ENCODE measurements at regions not wholly inside any gene's neighbourhood (a gene's known extent, or its start where the extent isn't known, plus 50 kb on each side); places are given as distances from the start of the nearest gene placed in this dataset.
A peak's percentile ranks its signal among the peaks of the same experiment; 100 is the strongest.
"Not testable (repeated sequence)": the region's sequence is repeated elsewhere in the genome, so short reads cannot be mapped to it uniquely, and the experiment has no call there.

DNA sequence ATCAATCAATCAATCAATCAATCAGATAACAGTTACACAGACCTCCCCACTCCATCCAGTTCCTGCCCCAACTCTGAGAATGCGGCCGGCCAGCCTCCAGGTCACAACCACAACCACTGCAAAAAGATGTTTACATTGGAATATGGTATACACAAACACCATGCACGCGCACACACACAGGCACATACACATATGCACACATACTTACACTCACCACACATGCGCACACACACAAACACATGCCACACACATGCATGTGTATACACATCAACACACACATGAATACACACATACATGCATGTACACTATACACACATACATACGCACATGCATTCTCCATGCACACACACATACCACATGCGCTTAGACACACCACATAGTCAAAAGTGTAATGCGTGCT, 131.1 kb downstream of the PXDC1 start:
- DNase-seq (ENCODE audit: extremely low read depth, low read depth) = no peak

DNA sequence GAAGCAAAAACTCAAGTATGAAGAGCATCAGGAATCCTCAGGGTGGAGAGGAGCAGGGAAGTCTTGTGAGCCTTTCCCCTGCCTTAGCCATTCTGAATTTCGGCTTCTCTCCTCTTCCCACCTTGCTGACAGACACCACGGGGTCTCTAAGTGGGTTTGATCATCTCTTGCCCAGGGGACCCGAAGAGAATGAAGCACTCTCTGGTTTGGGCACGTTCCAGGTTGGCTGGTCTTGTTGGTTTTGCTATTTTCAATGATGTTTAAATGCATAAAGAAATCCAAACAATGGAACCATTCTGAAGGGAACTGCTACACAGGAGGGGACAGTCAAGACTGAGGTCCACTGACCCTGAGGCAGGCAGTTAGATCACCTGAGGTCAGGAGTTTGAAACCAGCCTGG, 131.7 kb downstream of the PXDC1 start:
- DNase-seq (ENCODE audit: extremely low read depth, low read depth) = no peak

DNA sequence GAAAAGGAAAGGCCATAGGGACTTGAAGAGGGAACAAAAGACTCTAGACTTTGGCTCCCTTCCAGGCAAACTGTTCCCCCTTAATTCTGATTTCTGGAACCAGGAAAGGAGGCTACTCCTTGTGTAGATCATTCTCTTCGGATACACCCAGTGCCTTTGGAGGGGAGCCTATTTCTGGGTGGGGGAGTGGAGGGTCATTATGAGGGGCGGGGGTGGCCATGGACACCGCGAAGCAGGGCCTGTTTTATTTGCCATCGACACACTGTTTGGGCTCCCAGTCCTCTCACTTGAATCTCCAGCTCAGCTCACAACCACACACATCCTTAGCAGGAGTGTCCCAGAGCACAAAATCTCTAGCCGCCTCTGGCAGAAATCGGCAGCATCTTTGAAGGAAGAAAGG, 132.3 kb downstream of the PXDC1 start:
- DNase-seq (ENCODE audit: extremely low read depth, low read depth) = no peak

DNA sequence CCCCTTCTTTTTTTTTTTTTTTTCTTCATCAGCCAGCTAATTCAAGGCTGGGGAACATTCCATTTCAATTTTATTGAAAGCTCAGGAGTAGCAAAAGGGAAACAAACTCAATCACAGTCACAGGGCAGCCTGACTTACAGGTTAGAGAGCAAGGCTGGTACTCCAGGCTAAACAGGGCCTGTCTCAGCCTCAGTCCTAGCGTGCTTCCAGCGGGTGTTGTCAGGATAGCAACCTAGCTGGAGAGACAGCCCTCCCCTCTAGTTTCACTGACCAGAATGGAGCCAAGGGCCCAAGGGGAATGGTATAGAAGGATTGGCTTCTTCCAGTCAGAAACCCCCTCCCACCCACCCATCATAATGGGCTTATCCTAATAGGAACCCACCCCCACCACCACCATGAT, 132.9 kb downstream of the PXDC1 start:
- no peak for DNase-seq (ENCODE audit: extremely low read depth, low read depth)

DNA sequence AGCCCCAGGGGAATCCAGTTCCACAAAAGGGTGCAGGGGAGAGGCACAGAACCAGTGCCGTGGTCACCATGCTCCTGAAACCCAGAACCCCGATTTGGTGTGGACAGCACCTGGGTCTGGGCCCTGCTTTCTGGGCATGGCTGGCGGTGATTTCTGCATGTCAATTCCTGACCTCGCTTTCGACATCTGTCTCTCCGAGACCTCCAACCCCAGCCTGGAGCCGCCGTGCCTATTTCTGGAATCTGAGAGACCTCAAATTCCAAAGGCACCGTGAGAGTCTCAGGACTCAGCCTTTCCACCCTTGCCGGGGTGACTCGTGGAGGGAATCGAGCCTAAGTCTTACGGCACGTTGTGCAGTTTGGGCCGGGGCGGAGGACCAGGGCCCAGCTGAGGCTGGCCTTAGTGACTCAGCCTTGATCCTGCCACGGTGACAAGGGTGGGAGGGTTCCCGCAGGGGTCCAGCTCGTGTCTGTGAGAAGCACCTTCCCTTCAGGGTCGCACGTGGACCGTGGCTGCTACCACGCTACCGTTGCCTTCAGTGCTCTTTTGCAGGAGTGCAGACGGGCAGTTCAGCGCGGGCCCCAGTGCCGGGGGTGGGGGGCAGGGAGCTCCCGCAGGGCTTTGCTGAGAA, 133.7 kb downstream of the PXDC1 start:
- no peak for DNase-seq (ENCODE audit: extremely low read depth, low read depth)

DNA sequence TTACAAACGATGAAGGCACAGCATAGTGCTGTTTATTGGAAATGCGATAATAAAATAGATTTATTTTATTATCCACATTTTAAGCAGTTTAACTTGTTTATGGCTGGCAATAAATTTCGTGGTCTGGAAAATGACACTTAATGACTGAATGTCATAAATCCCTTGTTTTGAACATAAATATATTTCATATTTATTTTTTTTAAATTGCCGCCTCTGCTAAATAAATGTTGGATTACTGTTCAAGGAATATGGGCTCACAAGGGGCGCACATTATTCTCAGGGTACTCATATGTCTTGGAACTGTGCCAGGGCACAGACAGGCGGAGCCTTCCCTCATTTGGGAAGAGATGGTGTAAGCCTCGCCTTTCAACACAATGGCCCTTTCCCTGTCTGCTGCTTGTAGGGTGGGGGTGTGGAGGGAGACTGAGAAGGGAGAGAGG, 134.3 kb downstream of the PXDC1 start:
- no peak for DNase-seq (ENCODE audit: extremely low read depth, low read depth)

DNA sequence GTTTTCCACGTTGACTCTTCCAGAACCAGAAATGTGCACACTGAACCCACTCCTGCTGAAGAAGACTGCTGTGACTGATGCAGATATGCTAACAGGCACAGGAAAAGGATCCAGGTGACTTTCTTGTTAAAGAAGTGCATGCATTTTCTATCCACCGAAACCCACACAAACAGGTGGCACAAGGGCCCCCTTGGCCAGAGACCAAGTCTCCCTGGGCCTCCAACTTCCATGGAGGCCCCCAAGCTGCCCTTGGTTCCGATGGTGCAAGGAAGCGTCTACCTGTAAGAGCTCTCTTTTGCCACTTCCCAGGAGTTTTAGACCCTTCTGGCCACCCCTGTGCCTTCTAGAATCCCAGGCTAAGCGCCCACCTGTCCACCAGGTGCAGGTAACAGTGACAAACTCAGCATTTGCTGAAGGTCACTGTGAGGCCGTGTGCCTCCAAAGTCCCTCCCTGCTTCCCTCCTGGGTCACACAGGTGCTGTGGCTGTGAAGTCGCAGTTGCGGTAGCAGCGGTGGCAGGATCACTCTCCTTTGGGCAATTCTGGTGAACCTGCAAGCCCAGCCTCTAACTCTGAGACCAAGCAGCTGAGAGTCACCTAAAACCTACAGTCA, 134.8 kb downstream of the PXDC1 start:
- no peak for DNase-seq (ENCODE audit: extremely low read depth, low read depth)

DNA sequence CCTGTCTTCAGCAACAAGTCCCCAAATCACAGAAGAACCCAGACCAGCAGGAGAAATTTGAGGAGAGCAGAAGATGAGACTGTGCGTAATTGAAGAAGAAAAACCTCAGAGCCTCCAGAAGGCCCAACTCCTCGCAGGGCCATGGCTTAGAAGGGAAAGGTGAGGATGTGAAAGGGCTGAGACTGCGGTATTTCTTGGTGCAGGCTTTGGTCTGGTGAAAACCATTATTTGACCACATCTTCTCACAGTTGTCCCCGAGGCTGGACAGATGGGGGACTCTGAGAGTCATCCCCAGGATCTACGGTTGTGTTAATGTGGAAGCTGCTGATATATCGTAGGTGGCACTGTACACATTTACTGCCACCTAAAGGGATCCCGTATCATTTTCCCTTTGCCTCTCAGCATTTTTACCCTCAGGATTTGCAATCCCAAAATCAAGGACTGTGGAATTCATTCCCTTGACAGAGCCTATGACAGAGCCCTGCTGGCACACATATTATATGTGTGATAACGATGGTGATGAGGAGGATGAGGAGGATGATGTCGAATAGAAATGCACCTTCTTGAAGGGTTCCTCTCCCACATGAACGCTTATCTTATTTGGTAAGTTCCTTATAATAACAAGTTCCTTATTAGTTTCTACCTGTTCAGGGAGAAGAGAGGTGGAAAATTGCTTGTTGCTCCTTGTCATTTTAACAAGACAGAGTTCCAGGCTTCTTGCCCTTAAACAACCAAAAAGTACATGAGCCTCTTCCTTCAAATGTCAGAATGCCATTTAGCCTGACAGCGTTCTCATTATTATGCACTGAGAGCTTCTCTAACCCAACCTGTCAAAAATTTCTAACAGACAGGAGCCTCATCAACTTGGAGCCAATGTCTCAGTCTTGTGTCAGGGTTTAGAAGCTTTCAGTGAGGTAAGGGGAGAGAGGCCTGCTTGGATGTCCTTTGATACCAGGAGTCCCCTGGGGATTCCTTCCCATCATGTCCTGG, 135.8 kb downstream of the PXDC1 start:
- no peak for DNase-seq (ENCODE audit: extremely low read depth, low read depth)

DNA sequence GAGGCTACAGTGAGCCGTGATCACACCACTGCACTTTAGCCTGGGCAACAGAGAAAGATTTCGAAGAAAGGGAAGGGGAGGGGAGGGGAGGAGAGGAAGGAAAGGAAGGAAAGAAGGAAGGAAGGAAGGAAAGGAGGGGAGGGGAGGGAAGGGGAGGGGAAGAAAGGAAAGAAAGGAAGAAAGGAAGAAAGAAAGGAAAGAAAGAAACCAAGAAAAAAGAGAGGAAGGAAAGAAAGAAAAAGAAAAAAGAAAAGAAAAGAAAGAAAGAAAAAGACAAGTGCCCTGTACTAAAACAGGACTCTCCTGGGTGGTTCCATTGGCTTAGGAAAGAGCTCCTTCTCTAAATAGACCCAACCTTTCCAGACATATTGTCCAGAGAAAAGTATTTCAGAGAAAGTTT, 136.6 kb downstream of the PXDC1 start:
- no peak for DNase-seq (ENCODE audit: extremely low read depth, low read depth)

DNA sequence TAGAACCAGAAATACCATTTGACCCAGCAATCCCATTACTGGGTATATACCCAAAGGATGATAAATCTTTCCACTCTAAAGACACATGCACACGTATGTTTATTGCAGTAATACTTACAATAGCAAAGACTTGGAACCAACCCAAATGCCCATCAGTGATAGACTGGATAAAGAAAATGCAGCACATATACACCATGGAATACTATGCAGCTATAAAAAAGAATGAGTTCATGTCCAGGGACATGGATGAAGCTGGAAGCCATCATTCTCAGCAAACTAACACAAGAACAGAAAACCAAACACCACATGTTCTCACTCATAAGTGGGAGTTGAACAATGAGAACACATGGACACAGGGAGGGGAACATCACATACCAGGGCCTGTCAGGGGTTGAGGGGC, 137.9 kb downstream of the PXDC1 start:
- DNase-seq (ENCODE audit: extremely low read depth, low read depth) = not testable (repeated sequence)

DNA sequence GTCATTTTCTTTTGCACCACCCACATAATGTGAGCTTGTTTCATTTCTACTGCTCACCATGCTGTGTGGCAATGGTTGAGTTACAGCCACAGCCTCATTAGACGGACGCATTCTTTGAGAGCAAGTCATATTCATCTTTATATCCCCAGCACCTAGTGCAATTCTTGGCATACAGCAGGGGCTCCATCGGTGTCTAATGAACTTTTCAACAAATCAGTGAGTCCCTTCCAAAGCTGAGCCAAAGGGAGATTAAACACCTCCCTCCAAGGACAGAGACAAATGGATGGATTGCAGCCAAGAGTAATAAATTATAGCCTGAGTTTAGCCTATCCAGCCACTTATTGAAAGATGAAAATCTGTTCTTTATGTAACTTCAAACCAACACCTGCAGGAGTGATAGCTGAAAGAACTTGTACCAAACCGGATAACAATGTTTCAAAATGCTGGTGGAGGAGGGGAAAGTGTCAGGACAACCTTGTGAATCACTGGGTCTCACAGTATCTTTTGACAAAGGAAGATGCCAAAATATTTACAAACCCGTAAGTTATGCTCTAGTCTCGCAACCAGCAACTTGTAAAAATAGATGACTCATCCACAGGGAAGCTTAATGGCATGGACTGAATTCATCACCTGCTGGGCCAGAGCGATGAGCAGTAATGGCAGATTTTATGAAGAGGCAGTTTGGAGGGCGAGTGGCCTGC, 139.0 kb downstream of the PXDC1 start:
- peak; percentile 60 for DNase-seq (ENCODE audit: extremely low read depth, low read depth)

DNA sequence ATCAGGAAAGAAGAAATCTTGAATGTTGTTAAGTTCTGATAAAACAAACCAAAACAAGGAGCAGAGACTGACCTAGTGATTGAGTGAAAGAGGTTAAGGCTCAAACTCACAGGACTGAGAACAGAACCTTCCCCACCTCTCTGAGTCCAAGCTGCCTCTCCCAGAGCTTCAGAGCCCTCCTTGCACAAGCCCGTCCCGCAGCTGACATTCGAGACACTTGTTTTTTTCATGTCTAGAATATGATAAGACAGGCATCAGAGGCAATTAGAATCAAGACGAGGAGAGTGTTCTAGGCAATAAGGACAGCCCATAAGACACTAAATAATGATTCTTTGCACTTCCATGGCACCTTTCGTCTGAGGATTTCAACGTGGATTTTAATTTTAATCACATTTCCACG, 140.6 kb downstream of the PXDC1 start:
- DNase-seq (ENCODE audit: extremely low read depth, low read depth) = no peak

DNA sequence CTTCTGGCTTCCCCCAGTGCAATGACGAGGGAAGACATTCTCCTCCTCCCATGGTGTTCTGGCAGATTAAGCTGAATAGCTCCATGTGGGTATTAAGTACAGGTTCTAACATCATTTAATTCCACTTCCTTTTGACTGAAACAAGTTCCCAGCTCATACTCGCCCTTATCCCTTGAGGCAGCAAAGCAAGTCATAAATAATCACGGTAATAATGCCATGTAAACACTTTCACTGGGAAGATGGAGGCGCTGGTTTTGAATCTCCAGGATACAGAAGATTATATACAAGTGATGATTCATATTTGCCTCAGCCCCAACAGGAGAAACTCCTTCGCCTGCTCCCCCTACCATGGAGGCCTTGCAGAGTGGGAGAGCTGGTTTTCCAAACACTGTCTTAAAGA, 141.3 kb downstream of the PXDC1 start:
- no peak for DNase-seq (ENCODE audit: extremely low read depth, low read depth)

DNA sequence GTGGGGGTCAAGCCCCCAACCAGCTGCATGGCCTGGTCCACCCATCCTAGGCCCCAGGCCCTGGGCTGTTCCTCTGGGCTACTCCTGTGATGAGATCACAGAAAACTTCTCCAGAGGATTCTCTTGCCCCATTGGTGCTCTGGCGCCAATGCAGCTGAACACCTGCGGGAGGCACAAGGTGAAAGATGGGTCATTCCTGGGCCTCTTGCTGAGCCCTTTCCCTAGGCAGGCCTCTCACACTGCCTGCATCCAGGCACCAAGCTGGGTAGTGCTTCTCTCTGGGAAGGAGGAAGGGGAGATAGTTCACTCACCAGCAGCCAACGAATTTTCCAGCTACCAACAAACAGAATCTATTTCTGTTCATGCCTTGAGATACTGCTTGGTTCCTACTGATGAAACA, 142.1 kb downstream of the PXDC1 start:
- DNase-seq (ENCODE audit: extremely low read depth, low read depth) = no peak

DNA sequence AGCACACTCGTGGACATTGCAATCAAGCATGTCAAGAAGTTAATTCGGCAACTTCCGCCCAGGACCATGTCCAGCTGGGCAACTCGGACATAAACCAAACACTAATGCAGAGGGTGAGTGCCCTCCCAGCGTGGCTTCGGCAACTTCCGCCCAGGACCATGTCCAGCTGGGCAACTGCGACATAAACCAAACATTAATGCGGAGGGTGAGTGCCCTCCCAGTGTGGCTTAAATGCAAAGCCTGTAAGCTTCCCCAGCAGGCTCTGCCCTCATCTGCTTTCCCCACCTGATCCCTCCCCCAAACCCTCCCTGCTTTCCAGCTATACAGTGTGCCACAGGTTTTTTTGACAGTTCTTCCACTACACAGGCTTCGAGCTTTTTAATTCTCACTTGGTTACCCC, 143.4 kb downstream of the PXDC1 start:
- DNase-seq (ENCODE audit: extremely low read depth, low read depth) = no peak

DNA sequence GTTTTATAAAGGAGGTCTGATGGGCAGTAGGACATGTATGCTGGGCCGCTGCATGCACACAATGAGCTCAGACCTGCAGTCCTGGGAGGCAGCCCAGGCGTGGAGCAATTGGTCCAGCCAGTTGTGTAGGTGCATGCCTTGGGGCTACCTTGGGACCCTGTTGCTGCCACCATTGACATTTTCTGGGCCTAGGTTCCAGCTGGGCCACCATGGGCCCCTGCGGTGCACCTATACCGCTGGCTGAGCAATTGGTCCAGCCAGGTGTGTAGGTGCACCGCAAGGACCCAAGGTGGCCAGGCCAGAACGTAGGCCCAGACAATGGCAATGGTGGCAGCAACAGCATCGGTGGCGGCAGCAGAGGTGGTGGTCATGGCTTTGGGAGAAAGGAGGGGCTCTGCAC, 143.9 kb downstream of the PXDC1 start:
- DNase-seq (ENCODE audit: extremely low read depth, low read depth) = no peak

DNA sequence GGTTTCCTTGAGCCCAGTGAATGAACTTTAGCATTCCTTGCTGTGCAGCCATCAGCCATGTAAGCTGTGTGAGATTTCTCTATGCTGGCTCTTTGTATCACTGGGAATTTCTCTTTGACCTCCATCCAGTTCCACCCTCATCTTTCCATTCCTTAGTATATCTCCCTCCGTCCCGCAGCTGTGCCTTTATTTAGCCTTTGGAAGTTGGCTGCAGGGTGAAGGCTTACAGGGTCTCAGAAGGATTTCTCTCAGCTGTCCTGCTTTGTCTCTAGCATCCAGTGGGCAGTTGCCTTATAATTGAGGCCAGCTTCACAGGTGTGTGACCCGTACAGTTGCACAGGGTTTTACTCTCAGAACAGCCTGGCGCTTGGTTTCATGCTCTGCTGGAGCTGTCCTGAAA, 144.3 kb downstream of the PXDC1 start:
- no peak for DNase-seq (ENCODE audit: extremely low read depth, low read depth)

DNA sequence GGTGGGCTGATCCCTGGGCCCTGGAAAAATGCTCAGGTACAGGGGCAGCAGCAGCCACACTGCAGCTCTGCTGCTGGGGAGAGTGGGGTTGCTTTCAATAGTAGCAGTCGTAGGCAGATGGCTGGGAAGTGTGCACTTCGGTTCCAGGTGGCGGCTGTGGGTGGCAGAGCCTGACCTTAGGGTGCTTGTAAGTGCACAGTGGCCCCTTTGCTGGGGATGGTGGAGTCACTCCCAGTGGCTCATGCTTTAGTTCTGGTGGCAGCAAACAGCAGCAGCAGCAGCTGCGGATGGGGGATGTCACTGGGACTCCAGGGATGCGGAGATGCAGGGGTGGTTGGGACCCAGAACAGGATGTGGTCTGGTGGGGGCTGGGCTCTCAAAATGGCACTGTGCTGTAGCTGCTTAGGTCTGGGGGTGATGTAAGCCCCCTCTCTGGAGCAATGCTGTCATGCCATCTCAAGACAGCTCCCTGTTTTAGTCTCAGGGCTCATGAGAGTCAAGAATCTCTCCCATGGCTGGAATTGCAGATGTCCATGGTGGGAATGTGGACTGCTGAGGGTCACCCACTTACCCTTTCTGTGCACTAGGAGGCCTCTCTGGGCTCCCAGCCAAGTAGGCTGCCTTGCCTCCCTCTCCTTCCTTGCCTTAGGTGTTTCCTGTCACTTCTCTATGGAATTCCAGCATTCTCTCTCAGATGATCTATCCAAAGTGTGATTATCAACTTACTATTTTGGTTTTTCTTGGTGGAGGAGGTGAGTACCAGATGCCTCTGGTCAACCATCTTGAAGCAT, 146.7 kb upstream of the SLC22A23 start:
- DNase-seq (ENCODE audit: extremely low read depth, low read depth) = no peak

DNA sequence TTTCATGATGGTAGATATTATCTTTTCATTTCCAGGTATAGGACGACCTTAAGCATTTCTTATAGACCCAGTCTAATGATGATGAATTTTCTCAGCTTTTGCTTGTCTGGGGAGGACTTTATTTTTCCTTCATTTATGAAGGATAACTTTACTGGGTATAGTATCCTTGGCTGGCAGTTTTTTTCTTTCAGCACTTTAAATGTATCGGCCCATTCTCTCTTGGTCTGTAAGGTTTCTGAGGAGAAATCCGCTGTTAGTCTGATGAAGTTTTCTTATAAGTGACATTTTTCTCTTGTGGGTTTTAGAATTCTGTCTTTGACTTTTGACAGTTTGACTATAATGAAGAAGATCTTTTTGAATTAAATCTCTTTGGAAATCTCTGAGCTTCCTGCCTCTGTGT, 144.7 kb upstream of the SLC22A23 start:
- no peak for DNase-seq (ENCODE audit: extremely low read depth, low read depth)

DNA sequence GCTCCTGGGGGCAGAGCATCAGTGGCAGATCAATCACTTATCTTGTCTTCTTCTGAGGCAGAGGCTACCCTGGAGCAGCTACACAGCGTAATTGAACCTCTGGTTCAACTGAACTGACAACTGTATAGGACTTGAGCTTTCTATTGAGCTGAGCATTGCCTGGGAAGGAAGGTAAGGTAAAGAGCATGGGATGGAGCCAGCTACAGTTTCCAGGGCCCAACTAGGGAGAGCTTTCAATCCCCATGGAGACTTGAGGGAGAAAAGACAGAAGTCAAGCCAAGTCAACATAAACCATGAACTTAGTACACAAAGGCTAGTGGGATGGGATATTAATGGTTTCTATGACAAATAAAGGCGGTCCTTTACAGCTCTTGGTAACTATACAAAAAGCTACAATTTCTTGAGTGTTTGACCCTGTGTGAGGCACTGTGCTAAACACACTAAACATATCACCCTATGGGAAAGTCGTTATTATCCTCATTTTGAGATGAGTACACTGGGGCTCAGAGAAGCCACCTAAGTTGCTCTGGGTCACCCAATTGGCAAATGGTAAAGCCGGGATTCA, 140.7 kb upstream of the SLC22A23 start:
- DNase-seq (ENCODE audit: extremely low read depth, low read depth) = no peak
